Lung (tissue), 11 donors: ENCODE measurements at regions not wholly inside any gene's neighbourhood (a gene's known extent, or its start where the extent isn't known, plus 50 kb on each side); places are given as distances from the start of the nearest gene placed in this dataset.

ENCODE experiments used
- ATAC-seq: fragments of 200-7000 bp; cut with Tn5 transposase; one replicate; pipeline ENCODE4 v1.9.1; 2020; ENCODE audit warnings: moderate number of reproducible peaks; ENCODE audit not compliant: insufficient read depth, low FRiP score
- DNase-seq, 3 donors: peaks; one replicate each; pipeline ENCODE4 v3.0.0-alpha.2; 2013 to 2017
- H3K27ac ChIP-seq, 2 donors: one replicate each; pipeline ENCODE4 v1.5.1; 2013; ENCODE audit warnings: mild to moderate bottlenecking in 2 of 2, moderate library complexity in 2 of 2, control low read depth in 1 of 2, inconsistent platforms in 1 of 2, low read depth in 1 of 2, low read length in 1 of 2
- H3K27me3 ChIP-seq, 3 donors: one replicate each; pipeline ENCODE4 v1.5.1; 2013; ENCODE audit warnings: low read length in 2 of 3; ENCODE audit not compliant: control insufficient read depth in 3 of 3, insufficient read depth in 3 of 3
- H3K36me3 ChIP-seq, 4 donors: one replicate each; pipeline ENCODE4 v1.5.1; 2013; ENCODE audit warnings: low read length in 4 of 4, mild to moderate bottlenecking in 1 of 4, moderate library complexity in 1 of 4; ENCODE audit not compliant: control insufficient read depth in 4 of 4, insufficient read depth in 4 of 4
- H3K4me1 ChIP-seq, 5 donors: one replicate each; pipeline ENCODE4 v1.5.1; 2013; ENCODE audit warnings: low read length in 5 of 5, mild to moderate bottlenecking in 2 of 5, moderate library complexity in 1 of 5; ENCODE audit not compliant: control insufficient read depth in 5 of 5, insufficient read depth in 5 of 5
- H3K4me3 ChIP-seq: one replicate; pipeline ENCODE4 v1.5.1; 2013; ENCODE audit warnings: mild to moderate bottlenecking, control low read depth, moderate library complexity
- H3K9ac ChIP-seq, 2 donors: one replicate each; pipeline ENCODE4 v1.5.1; 2013; ENCODE audit warnings: low read length in 2 of 2, control low read depth in 1 of 2; ENCODE audit not compliant: insufficient read depth in 1 of 2
- H3K9me3 ChIP-seq, 4 donors: one replicate each; pipeline ENCODE4 v1.5.1; 2013; ENCODE audit warnings: low read length in 3 of 4, mild to moderate bottlenecking in 1 of 4, moderate library complexity in 1 of 4; ENCODE audit not compliant: control insufficient read depth in 4 of 4, insufficient read depth in 3 of 4
- WGBS, 2 donors: extraction: QIAGEN DNeasy Blood & Tissue Kit; methylation state at CpG; one replicate each; pipeline ENCODE4 v1.1.7; 2013; 5-methylcytosine and 5-hydroxymethylcytosine counted together
- TF ChIP-seq, protein P1 (sequence below): IDR thresholded peaks from 2 replicates; pipeline ENCODE4 v1.5.1; 2012; ENCODE audit warnings: mild to moderate bottlenecking; ENCODE audit errors: control extremely low read depth, extremely low read depth
- donor health status: control.
- donor health status: control.
- donor health status: Bipolar disorder and iron deficiency.
- donor health status: healthy.
- donor health status: DM: yes; HTN: yes; CAD: no.

DNA sequence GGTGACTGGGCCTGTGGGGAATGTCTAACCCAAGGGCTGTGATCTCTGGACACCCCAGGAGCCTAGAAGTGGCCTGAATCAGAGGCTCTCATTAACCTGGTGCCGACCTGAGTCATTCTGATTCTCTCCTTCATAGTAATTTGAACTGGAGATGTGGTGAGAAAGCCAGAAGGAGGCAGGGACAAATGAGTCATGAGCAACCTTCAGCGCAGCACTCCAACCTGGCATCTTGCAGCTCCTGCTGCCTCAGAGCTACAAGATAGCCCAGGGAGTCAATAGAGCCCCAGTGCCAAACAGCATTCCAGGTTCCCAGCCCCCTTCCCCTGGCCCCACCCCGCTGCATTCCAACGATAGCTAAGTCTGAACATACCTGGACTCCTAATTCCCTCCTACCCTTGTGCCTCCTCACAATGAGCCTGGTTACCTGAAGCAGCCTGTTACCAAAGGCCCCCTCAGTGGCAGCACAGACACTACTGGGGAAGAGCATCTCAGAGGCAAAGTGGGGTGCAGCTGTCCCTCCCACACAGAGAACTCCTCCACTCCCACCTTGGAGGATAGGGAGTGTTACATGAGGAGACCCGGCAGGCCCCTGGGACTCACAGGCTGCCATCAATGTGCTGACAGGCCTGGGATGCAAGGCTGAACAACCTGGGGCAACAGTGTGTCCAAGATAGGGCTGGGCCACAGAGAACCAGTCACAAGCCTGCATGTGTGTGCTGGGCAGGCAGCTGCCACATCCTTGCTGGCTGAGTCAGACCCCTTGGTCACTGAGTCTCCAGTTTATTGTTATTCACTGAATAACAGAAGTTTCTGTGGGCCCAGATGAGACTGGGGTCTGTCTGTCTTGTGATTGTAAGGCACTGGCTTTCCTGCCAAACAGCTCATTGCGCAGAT lies 76.8 kb upstream of the LEP start:
- Histone ChIP-seq H3K9me3 (peaks cover 0 to 10% (median 0%) of the 10 kb centered on the region in 4 donors), H3K4me1 (peaks cover 0 to 25% (median 4%) of the 10 kb centered on the region in 5 donors), H3K4me3 (no peak overlapping the region), H3K27me3 (peaks cover 0 to 52% (median 39%) of the 10 kb centered on the region in 3 donors), H3K36me3 (no peaks in the 10 kb centered on the region), H3K9ac (no peak overlapping the region), H3K27ac (no peak overlapping the region)
- WGBS, 2 donors = 71 to 82% methylated on average over 6 of the region's 6 CpGs
- DNase-seq = peak; percentile 29 to 62 (median 53)
- ATAC-seq = peak; percentile 66
- TF ChIP-seq, protein P1, sequence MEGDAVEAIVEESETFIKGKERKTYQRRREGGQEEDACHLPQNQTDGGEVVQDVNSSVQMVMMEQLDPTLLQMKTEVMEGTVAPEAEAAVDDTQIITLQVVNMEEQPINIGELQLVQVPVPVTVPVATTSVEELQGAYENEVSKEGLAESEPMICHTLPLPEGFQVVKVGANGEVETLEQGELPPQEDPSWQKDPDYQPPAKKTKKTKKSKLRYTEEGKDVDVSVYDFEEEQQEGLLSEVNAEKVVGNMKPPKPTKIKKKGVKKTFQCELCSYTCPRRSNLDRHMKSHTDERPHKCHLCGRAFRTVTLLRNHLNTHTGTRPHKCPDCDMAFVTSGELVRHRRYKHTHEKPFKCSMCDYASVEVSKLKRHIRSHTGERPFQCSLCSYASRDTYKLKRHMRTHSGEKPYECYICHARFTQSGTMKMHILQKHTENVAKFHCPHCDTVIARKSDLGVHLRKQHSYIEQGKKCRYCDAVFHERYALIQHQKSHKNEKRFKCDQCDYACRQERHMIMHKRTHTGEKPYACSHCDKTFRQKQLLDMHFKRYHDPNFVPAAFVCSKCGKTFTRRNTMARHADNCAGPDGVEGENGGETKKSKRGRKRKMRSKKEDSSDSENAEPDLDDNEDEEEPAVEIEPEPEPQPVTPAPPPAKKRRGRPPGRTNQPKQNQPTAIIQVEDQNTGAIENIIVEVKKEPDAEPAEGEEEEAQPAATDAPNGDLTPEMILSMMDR = no peak

GRCh38 chr7:128164955-128165670 lies 76.0 kb upstream of the LEP start:
- H3K27me3 ChIP-seq = peaks cover 0 to 59% (median 47%) of the 10 kb centered on the region in 3 donors
- peaks cover 0 to 25% (median 4%) of the 10 kb centered on the region in 5 donors for H3K4me1 ChIP-seq
- WGBS, 2 donors = 85 to 87% methylated on average over 6 of the region's 6 CpGs
- H3K27ac ChIP-seq = no peak overlapping the region
- ATAC-seq (no peak), DNase-seq (no peak)
- peaks cover 0 to 10% (median 0%) of the 10 kb centered on the region in 4 donors for H3K9me3 ChIP-seq
- no peak overlapping the region for H3K4me3 ChIP-seq
- TF ChIP-seq, protein P1 = no peak
- H3K9ac ChIP-seq = no peak overlapping the region
- no peaks in the 10 kb centered on the region for H3K36me3 ChIP-seq

GRCh38 chr7:128165927-128166420 lies 75.1 kb upstream of the LEP start:
- WGBS, 2 donors = 25 to 32% methylated on average over 14 of the region's 14 CpGs
- peaks cover 0 to 10% (median 0%) of the 10 kb centered on the region in 4 donors for H3K9me3 ChIP-seq
- DNase-seq (no peak), ATAC-seq (no peak)
- H3K4me1 ChIP-seq = peaks cover 0 to 25% (median 4%) of the 10 kb centered on the region in 5 donors
- peaks cover 0 to 68% (median 51%) of the 10 kb centered on the region in 3 donors for H3K27me3 ChIP-seq
- no peak overlapping the region for H3K27ac ChIP-seq
- H3K4me3 ChIP-seq = no peak overlapping the region
- H3K9ac ChIP-seq = no peak overlapping the region
- TF ChIP-seq, protein P1 = no peak
- no peaks in the 10 kb centered on the region for H3K36me3 ChIP-seq
